IPS-NIHi11 (cell line): ENCODE measurements at regions not wholly inside any gene's neighbourhood (a gene's known extent, or its start where the extent isn't known, plus 50 kb on each side); places are given as distances from the start of the nearest gene placed in this dataset.
A peak's percentile ranks its signal among the peaks of the same experiment; 100 is the strongest.
"Not testable (repeated sequence)": the region's sequence is repeated elsewhere in the genome, so short reads cannot be mapped to it uniquely, and the experiment has no call there.

Source experiments
- DNase-seq: peaks from one replicate; pipeline ENCODE4 v3.0.0; 2012; ENCODE audit warnings: mixed read lengths, low spot score

DNA sequence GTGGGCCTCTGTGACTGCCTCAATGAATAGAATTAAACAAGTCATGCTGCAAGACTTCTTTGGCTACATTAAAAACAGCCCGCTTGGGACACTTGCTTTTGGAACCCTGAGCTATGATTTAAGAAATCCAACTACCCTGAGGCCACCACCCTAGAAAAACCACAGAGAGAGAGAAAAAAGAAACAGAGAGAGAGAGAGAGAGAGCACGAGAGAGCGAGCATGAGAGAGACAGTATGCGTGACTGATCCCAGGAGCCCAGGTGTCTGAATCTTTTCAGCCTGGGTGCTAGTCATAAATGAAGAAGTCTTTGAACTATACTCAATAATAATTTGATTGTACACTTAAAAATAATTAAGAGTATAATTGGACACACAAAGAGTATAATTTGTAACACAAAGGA is 123.1 kb upstream of the FREM1 start:
- no peak for DNase-seq

DNA sequence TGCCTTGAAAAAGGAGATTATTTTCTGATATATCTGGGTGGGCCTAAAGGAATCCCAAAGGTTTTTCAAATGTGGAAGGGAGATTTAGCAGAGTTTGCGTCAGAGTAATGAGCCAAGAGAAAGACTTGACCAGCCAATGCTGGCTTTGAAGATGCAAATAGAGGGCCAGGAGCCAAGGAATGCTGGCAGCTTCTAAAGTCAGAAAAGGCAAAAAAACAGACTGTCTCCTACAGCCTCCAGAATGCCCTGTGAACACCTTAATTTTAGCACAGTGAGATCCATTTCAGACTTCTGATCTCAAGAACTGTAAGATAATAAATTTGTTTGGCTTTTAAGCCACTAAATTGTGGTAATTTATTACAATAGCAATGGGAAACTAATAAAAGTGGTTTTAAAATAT is 122.6 kb upstream of the FREM1 start:
- no peak for DNase-seq

DNA sequence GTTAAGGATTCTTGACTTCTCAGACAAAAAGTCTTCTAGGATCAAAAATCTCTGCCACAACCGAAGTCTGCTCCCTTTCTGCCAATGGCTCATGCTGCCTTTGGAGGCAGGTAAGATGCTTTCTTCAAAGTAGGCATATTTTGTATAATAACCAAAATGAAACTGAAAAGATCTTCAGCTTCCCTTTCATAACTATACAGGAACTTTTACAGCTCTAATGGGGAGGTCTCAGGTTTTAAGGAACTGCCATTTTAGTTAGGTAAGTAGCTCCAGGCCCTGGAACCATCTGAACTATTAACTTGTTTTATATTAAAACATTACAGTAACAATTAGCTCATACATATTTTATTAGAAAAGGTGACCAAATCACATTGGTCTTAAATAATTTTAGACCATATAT is 110.9 kb upstream of the FREM1 start:
- no peak for DNase-seq

DNA sequence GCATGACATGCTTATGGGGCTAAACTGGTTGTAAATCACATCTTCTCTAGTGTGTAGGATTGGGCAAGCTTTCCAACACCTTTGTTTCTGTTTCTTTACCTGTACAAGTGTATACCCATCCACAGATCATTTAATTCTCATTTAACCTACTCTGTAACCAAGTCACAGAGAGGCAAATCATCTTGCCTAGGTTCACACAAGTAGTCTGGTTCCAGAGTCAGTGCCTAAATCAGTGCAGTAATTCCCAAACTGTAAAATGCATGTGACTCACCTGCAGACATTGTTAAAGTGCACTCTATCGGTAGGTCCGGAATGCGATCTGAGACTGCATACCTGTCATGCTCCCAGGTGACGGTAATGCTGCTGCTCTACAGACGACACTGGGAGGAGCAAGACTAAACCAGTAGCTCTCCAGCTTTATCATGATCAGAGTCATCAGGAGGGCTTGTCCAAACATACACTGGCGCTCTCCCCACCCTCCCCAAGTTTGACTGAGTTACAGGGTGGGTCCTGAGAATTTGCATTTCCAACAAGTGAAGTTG is 107.9 kb upstream of the FREM1 start:
- DNase-seq: peak; percentile 26

DNA sequence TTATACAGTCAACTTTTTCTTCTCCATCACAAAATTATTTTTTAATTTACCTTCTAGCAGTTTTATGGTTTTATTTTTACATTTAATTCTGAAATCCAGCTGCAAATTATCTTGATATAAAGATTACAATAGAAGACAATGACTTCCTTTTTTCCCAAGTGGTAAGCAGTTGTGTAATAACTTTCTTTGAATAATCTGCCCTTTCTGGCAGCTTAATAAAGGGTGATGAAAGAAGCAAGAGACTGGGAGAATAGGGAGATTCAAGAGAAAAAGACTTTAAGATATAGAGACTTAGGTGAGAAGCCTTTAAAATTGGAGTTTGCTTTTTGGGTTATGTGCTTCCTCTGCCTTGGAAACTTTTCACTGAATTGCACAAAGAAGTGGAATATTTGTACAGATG is 100.4 kb upstream of the FREM1 start:
- no peak for DNase-seq

DNA sequence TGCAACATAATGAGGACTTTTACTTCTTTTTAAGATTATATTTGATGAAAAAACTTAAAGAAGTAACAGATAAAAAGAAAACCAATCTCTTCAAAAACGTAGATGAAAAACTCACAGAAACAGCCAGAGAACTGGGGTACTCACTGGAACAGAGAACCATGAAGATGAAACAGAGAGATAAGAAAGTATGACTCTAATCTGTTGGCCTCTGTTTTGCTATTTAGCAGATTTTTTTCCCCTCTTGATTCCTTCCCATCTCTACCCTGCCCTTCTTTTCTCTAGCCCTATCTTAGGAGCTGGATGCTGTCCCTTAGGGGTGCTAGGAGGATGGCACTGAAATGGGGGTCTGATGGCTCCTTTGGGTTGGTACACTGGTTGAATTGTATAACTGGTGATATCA is 97.5 kb upstream of the FREM1 start:
- no peak for DNase-seq

DNA sequence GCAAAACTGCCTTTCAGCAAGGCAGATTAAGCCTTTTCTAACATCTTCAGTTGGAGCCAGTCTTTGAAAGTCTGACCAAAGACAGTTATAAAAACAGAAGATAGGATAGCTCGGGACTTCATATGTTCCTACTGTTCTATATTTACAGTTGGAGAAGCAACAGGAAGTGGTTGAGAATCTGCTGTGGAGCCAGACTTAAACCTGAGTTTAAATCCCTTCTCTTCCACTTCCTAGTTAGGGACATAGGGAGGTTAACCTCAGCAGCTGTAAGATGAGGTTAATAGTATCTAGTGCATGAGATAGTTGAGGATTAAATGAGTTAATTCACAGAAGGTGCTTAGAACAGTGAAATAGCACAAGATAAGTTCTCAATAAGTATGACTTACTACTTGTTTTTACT is 84.5 kb upstream of the FREM1 start:
- no peak for DNase-seq

DNA sequence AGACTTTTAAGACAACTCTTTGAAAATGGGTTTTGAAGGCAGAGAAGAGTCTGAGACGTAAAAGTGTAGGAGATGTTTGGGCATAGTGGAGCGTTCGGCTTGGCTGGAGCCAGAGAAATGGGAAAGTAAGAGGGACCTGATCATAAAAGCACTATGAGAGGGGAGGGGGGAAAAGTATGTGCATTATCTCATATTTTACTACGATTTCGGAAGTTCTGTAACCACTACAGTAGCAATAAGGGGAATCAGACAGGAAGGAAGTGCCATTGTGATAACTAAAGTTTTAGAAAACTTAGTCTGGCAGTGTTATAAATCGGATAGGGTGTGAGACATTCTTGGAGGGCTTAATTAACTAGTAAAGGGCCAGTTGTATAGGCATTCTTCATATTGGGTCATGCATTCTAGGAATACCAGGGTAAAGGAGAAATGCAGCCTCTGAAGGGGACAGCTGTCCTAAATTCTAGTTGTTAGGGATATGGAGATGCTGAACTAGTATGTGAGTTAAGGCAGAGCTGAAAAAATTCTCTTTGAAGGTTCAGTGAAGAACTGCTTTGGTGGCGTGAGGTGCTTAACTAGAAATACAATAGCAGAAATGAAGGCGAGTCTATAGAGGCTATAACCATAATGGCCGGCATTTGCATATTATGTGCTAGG is 83.8 kb upstream of the FREM1 start:
- no peak for DNase-seq

DNA sequence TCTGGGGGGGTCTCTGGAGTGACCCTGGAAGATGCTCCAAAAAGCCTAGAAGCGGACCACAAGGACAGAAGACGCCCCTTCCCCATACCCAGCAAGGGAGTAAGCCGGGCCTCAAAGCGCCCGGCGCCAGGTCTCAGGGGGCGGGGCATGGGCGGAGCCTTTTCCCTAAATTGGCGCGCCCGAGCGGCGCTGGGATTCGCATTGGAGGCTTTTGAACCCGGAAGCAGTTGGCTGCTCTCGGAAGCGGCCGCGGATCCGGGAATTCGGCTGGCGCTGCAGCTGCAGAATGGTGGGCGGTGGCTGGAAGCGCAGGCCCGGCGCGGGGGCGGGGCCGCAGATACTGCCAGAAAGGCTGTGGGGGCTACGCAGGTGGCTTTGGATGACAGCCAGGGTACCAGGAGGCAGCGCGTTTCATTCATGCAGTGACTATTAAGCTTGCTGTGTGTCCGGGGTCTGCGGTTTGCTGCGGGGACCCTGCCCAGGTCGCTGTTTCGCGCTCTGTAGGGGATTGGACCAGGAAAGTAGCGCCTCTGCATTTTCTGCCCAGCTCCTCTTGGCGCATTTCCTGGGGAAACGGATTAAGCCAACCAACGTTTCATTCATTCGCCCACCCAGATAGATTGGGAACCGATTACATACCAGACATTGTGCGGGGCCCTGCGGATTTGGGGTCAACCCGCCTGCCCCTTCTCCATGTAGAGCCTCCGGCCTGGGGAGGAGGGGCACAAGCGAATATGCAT is 83.0 kb upstream of the FREM1 start:
- peak; percentile 83 for DNase-seq

DNA sequence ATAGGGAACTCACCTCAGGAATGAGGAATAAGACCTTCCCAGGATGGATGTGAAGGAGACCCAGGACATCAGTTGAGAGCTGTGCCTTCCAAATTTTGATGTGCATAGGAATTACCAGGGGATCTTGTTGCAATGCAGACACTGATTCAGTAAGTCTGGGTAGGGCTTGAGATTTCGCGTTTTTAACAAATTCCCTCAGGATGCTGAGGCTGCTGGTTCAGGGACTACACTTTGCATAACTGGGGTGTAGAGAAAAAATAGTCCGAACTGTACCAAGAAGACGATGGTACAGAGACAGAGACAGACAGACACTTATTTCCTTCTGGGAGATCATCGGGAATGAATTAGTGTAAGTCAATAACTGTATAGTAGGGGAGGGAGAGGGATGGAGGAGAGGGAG is 82.3 kb upstream of the FREM1 start:
- DNase-seq: no peak

DNA sequence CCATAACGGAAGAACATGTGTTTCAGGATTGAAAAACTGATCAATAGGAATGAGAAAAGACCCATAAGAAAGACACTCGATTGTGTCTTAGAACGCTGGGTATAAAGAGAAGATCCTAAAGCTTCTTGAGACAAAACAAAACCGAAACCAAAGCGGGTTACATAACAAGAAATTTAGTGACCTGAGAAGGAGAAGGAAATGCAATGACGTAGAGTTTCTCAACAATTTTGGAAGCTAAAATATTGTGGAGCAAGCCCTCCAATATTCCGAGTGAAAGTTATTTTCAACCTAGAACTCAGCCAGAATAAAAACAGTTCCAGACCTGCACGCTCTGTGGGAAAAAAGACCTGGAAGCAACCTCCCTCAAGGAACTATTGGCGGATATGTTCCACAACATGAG is 81.9 kb upstream of the FREM1 start:
- no peak for DNase-seq

DNA sequence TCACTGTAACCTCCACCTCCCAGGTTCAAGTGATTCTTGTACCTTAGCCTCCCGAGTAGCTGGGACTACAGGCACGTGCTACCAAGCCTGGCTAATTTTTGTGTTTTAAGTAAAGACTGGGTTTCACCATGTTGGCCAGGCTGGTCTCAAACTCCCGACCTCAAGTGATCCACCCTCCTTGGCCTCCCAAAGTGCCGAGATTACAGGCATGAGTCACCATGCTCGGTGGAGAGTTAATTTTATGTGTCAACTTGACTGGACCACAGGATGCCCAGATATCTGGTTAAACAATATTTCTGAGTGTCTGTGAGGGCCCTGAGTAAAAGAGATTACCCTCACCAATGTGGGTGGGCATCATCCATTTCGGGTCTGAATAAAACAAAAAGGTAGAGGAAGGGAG is 80.4 kb upstream of the FREM1 start:
- not testable (repeated sequence) for DNase-seq

DNA sequence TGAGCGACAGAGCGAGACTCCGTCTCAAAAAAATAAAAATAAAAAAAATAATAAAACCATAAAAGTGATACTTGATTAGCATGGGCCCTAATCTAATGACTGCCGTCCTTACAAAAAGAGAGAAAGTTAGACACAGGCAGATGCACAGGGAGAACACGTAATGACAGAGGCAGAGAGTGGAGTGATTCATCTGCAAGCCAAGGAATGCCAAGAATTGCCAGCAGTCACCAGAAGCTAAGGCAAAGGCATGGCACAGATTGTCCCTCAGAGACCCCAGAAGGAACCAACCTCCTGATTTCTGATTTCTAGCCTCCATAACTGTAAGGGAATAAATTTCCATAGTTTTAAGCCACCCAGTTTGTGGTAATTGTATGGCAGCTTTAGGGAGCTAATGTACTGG is 79.6 kb upstream of the FREM1 start:
- DNase-seq: no peak

DNA sequence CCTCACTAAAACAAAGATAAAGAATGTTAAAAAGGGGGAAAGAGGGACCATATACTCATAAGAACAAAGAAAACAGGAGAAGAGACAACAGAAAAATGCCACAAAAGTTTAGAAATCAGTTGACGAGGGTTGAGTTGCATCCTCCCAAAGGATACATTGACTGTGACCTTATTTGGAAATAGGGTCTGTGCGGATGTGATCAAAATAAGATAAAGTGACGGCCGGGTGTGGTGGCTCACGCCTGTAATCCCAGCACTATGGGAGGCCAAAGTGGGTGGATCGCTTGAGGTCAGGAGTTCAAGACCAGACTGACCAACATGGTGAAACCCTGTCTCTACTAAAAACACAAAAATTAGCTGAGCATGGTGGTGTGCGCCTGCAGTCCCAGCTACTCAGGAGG is 79.1 kb upstream of the FREM1 start:
- DNase-seq: not testable (repeated sequence)

DNA sequence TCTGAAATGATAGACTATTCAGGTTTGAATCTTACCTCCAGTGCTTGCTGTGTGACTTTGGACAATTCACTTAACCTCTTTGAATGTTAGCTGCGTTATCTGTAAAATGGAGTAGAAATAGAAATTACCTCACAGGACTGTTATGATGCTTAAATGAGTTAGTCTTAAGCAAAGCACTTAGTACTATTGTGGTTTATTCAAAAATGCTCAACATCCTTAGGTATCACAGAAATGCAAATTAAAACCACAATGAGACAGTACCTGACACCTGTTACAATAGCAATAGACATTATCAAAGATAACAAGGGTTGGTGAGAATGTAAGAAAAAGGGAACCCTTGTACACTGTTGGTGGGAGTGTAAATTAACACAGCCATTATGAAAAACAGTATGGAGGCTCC is 77.6 kb upstream of the FREM1 start:
- no peak for DNase-seq

DNA sequence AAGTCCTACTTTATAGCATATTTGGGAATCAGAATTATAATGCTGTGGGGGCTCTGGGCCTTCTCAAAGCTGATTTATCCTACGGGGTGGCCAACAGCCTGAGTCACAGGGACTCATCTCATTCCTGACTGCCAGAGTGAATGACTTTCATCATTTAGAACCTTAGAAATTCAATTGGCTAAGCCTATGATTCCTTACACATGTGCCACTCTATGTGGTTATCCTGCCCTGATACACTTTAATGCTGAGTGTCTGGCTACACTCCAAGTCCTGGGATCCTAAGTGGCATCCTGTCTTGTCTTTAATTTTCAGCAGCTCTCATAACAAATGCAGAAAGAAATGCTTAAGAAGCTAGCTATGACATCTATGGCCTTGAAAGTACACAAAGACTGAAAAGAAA is 75.2 kb upstream of the FREM1 start:
- no peak for DNase-seq

DNA sequence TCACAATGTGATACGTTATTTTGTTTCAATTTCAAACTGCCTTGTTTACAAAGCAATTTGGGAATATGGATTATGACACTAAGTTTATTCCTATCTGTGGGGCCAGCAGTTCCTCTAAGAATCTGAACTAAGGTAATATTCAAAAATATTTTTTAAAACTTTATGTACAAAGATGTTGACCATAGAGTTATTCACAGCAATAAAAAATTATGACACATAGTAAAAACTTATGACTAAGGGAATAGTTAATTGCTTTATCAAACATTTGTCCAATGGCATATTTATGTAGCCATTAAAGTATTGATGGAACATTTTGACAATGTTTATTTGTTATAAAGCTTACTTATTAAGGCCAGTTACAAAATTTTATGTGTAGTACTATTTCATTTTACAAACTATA is 73.4 kb upstream of the FREM1 start:
- no peak for DNase-seq

DNA sequence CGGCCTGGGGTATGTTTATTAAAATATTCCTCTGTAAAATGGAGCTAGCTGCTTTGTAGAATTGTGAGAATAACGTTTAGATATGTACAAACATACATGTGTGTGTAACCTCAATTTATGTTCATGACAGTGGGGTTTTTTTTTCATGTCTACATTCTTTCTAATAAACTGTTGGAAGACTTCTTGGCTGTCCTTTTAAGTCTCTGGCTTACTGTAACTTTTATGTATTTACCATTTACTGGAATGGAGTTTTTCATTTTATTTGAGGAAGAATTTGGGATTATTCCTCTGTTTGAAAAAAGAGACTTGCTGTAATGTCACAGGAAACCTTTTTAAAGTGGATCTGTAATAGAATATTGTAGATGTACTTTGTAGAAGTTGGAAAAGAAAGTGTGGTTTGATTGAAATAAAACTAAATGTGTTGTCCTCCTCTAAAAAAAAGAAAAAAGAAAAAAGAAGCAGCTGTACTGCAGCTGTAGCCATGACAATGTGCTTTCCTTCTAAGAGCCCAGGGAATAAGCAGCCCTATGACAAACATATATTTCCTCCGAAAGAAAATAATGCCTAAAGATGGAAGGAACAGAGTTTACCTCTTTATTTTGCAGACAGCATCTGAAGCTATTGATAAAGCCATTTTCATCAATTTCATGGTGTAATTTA is 71.2 kb upstream of the FREM1 start:
- DNase-seq: no peak

DNA sequence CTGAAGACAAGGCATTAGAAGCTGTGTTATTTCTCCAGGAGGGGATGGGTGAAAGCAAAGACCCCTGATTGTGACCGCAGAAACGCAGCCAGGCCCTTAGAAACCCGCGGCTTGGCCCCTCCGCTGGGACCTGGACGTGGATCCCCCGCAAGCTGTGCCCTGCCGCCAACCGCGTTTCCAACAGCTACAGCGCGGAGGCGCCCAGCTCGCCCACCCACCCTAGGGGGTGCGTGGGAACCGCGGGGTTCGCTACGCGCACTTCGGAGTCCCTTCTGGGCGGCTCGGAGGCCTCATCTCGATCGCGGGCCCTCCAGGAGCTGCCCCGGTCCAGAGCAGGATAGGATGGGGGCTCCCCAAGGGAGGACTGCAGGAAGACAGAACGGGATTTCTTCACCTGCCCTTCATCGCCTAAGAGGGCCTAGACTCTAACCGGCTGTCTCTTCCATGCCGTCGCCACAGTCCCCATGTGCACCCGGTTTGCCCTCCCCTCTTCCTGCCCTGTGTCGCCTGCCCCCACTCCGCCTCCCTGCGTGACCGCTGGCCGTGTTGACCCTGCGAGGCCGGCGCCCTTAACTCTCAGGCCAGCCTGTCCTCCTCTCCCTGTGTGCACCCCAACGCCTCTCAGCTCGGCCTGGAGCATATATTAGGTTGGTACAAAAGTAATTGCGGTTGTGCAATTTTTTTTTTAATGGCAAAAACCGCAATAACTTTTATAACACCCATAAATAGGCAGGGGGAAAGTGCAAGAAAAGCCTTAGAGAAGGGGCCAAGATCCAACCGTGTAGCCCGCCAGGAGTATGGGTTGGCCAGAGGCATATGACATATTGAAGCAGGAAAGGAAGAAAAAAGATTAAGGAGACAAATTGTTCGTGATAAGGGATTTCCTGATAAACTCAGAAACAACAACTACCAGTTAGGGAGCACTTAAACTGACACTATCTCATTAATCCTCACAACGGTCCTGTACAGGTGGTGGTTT is 68.1 kb upstream of the FREM1 start:
- DNase-seq: peak; percentile 23

DNA sequence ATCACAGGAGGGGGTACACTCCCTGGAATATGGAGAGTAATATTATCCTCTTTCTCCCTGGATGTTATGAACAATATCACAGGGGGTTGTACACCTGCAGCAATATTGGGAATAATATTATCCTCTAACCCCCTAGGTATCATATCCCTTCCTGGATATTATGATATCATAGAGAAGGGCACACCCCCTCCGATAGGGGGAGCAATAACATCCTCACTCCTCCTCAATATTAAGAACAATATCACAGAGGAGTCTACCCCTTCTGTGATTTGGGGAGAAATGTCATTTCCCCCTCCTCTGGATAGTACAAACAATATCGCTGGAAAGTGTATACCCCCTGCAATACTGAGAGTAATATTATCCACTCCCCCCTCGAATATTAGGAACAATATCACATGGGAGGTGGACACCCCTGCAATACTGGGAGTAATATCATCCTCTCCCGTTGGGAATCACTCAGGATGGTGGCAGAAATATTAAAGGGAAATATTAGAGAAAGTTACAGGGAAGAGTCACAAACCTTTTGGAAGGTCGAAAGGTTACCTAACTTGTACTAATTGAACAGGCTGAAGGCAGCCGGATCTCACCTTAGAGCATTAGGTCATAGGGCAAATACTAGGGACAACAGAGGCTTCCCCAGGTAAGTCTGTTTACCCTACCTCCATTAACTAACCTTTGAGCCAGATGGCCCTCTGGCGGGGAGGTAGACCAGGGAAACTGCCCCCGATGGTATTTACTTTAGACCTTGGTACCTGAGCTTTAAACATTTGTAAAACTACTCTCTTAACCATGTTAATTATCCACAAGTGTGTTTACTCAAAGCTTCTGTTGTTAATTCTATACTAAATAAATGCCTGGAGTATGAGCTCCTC is 57.5 kb upstream of the FREM1 start:
- DNase-seq: no peak
